B cell (primary cell): ENCODE measurements at regions not wholly inside any gene's neighbourhood (a gene's known extent, or its start where the extent isn't known, plus 50 kb on each side); places are given as distances from the start of the nearest gene placed in this dataset.

Source experiments
- CTCF ChIP-seq: fragments of 200-600 bp; IDR thresholded peaks from one replicate; pipeline ENCODE4 v1.8.0; 2022; ENCODE audit warnings: antibody characterized with exemption, mild to moderate bottlenecking
- EZH2 ChIP-seq: IDR thresholded peaks from 2 replicates; pipeline ENCODE4 v1.6.1; 2012; ENCODE audit warnings: borderline replicate concordance, low read depth, mild to moderate bottlenecking, moderate library complexity, low read length; ENCODE audit not compliant: insufficient read depth, poor library complexity, severe bottlenecking

DNA sequence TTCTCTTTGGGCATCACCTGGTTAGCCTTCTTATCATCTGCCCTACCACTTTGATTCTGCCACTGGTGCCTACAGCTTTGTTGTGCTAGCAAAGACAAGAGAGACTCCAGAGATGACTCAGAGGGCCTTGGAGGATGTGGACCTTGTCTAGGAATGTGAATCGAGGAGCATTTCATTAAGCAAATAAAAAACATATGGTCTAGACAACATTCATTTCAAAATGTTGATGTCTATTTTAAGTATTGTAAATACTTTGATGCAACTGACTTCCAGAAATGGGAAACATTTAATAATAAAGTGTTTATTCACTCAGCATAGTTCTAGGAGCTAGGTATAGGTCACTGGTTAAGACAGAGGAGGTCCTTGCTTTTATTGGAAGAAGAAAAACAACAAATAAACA, 195.5 kb downstream of the CDCA7 start:
- no peak for TF ChIP-seq CTCF
- no peak for TF ChIP-seq EZH2
